ENCODE measurements at regions not wholly inside any gene's neighbourhood (a gene's known extent, or its start where the extent isn't known, plus 50 kb on each side); places are given as distances from the start of the nearest gene placed in this dataset.

- Mint-ChIP-seq H3K4me1 (ENCODE audit: low read depth) (no peaks in the 10 kb centered on the region), H3K9me3 (peaks cover 9% of the 10 kb centered on the region), H3K27me3 (peaks cover 15% of the 10 kb centered on the region), H3K36me3 (ENCODE audit: low read depth) (no peaks in the 10 kb centered on the region), H3K27ac (no peak overlapping the region), H3K4me3 (no peak overlapping the region)
- H3K27ac ChIP-seq (ENCODE audit: low read depth in 1 of 2, low read length in 2 of 2) = no peak overlapping the region
- intact Hi-C loops (cut with DNase I, micrococcal nuclease) = no loop called here
- no peaks in the 10 kb centered on the region for H3K4me1 ChIP-seq (ENCODE audit: insufficient read depth, low read length)
- POLR2A ChIA-PET = no interaction called here
- no peaks in the 10 kb centered on the region for H3K36me3 ChIP-seq (ENCODE audit: insufficient read depth, low read length)
- H3K4me3 ChIP-seq (ENCODE audit: low read length) = no peak overlapping the region
- DNase-seq (peak in 1 of 14 experiments; percentile 7), ATAC-seq (ENCODE audit: poor library complexity) (no peak)
- H3K9me3 ChIP-seq (ENCODE audit: control insufficient read depth in 1 of 2, insufficient read depth in 1 of 2, low read length in 2 of 2) = peaks cover 0 to 8% of the 10 kb centered on the region in 2 experiments
- TF ChIP-seq CTCF (IDR thresholded peaks at IDR 0.05) = no peak
- no peaks in the 10 kb centered on the region for H3K27me3 ChIP-seq (ENCODE audit: control insufficient read depth in 1 of 2, insufficient read depth in 2 of 2, low read length in 2 of 2)
- CTCF ChIA-PET = no interaction called here
Measured at GRCh38 chr17:73924114-73924908, 279.2 kb upstream of the RPL38 start.

- Histone ChIP-seq H3K36me3 (ENCODE audit: insufficient read depth, low read length) (no peaks in the 10 kb centered on the region), H3K27me3 (ENCODE audit: control insufficient read depth in 1 of 2, insufficient read depth in 2 of 2, low read length in 2 of 2) (no peaks in the 10 kb centered on the region), H3K4me1 (ENCODE audit: insufficient read depth, low read length) (no peaks in the 10 kb centered on the region), H3K4me3 (ENCODE audit: low read length) (no peak overlapping the region), H3K9me3 (ENCODE audit: control insufficient read depth in 1 of 2, insufficient read depth in 1 of 2, low read length in 2 of 2) (peaks cover 0 to 6% of the 10 kb centered on the region in 2 experiments), H3K27ac (ENCODE audit: low read depth in 1 of 2, low read length in 2 of 2) (no peak overlapping the region)
- no peak for DNase-seq
- Mint-ChIP-seq H3K27me3 (peaks cover 15% of the 10 kb centered on the region), H3K36me3 (ENCODE audit: low read depth) (no peaks in the 10 kb centered on the region), H3K27ac (no peak overlapping the region), H3K4me3 (no peak overlapping the region), H3K4me1 (ENCODE audit: low read depth) (peaks cover 4% of the 10 kb centered on the region), H3K9me3 (peaks cover 9% of the 10 kb centered on the region)
- ChIA-PET POLR2A (no interaction called here), CTCF (no interaction called here)
- intact Hi-C loops (cut with DNase I, micrococcal nuclease) = no loop called here
- no peak for ATAC-seq (ENCODE audit: poor library complexity)
- no peak for TF ChIP-seq CTCF (IDR thresholded peaks at IDR 0.05)
Measured at GRCh38 chr17:73924909-73925186, 278.6 kb upstream of the RPL38 start.

GRCh38 chr17:73929860-73930430 is 273.5 kb upstream of the RPL38 start:
- H3K27me3 Mint-ChIP-seq = peaks cover 11% of the 10 kb centered on the region
- Histone ChIP-seq H3K27ac (ENCODE audit: low read depth in 1 of 2, low read length in 2 of 2) (no peak overlapping the region), H3K27me3 (ENCODE audit: control insufficient read depth in 1 of 2, insufficient read depth in 2 of 2, low read length in 2 of 2) (no peaks in the 10 kb centered on the region), H3K9me3 (ENCODE audit: control insufficient read depth in 1 of 2, insufficient read depth in 1 of 2, low read length in 2 of 2) (no peaks in the 10 kb centered on the region), H3K4me1 (ENCODE audit: insufficient read depth, low read length) (no peaks in the 10 kb centered on the region), H3K4me3 (ENCODE audit: low read length) (no peak overlapping the region), H3K36me3 (ENCODE audit: insufficient read depth, low read length) (no peaks in the 10 kb centered on the region)
- intact Hi-C loops (cut with DNase I, micrococcal nuclease) = no loop called here
- no peaks in the 10 kb centered on the region for H3K36me3 Mint-ChIP-seq (ENCODE audit: low read depth)
- H3K27ac Mint-ChIP-seq = no peak overlapping the region
- DNase-seq (no peak), ATAC-seq (ENCODE audit: poor library complexity) (no peak)
- H3K4me3 Mint-ChIP-seq = no peak overlapping the region
- CTCF ChIA-PET = no interaction called here
- no peak for TF ChIP-seq CTCF (IDR thresholded peaks at IDR 0.05)
- POLR2A ChIA-PET = no interaction called here
- H3K4me1 Mint-ChIP-seq (ENCODE audit: low read depth) = peaks cover 5% of the 10 kb centered on the region
- peaks cover 6% of the 10 kb centered on the region for H3K9me3 Mint-ChIP-seq

Measured in CD4-positive, alpha-beta T cell (primary cell).